ENCODE measurements at regions not wholly inside any gene's neighbourhood (a gene's known extent, or its start where the extent isn't known, plus 50 kb on each side); places are given as distances from the start of the nearest gene placed in this dataset.

DNA sequence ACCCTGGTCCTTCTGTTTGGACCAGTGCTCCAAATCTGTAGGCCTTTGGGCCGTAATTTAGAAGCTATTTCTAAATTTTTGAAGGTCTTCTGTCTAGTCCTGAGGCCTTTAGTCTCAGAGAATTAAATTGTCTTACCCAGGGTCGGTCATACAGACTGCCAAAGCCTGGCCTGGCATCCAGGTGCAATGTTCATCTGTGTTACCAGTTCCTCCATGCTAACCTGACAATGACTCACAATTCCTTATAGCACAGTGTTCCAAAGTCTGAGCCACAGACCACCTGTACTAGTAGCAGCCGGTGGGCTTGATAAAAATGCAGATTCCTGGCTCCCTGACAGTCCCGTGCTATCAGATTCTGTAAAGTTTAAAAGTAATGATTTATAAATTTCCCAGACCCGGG is 77.7 kb upstream of the MAP4K3 start:
- no peak for DNase-seq

DNA sequence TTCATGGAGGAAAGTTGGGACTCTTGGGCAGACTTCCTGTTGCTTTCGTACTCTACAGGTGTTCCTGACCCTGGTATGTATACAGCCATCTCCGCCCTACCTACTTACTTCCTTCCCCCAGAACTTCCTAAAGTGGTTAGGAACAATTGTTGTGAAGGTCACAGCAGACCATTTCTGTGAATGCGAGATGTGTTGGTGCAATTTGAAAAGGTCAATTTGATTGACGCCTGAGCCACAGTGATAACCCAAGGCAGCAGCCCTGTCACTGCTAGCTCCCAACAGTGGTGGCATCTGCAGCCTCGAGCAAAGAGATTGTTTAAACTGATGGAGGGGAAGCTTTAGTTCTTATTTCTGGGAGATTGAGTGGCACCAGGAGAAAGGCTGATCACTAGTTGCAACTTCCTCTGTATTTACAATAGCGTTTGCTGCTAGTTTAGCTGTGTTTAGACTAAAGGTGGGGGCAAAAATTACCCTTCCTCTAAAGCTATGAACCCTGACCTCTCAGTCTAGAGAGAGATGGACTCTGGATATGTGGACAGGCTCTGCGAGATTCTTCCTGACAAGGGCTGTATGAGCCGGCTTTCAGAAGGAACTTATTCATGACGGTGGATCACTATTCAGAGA is 78.3 kb upstream of the MAP4K3 start:
- DNase-seq = no peak

DNA sequence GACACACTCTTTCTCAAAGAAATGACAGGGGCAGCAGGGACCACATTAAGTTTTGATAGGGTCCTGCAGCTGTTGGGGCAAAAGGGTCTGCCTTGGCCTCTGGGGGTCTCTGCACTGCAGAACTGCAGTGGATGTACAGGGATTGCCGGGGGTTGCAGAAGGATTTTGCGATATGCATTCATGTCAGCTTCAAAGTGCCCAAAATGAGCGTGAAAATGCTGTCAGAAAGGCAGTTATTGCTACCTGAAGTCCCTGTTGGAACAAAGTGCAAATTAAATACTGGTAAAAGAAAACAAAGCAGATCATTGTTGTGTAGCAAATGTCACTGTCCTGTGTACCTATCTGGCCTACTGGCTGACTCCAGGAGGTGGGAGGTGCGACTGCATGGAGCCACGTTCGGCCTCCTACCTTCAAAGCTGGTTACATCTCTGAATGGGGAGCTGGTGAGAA is 78.8 kb upstream of the MAP4K3 start:
- no peak for DNase-seq

DNA sequence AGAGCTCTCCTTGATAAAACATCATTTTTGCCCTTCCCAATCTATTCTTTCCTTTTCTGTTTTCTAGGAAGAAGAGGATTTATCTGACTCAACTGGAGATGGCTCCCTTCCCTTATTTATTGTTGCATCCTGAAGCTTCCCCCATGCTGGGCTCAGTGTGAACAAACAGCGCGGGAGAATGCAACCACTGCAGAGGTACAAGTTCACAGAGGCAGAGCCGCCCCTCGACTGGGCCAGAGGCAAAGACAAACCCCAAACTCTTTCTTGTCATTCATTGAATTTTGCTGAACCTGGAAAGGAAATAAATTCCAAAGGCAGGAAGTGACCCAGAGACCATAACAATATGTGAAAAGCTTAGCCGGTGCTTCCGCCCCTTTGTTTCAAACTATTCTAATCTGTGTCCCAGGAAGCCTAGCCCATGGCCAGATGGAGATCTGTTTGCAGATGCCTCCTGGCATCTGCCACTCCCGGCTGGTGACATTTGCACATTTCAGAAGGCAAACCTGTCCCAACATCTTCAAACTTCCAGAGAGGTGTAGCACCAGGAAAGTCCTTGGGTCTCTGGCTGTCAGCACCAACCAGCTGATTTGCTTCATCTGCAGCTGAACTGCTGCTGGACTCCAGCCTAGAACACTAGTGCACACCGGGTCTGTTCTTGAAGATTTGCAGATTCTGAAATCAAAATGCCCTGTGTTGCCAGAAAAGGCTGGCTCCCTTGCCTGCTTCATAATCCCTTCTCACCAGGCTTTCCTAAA is 79.4 kb upstream of the MAP4K3 start:
- DNase-seq = peak; percentile 29

DNA sequence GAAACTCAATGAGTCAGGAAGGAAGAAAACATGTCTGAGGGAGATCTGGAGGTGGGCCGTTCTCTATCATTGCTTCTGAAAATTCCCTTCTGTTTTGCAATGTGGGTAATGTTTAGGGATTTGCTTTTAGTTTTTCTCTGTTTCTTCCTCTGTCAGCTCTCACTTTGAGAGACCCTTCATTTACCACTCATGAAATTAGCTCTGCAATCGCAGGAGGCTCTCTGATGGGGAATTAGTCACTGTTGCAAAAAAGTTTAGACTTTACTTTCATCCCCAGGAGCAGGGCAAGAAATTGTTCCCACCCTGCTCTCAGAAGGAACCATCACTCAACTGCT is 80.0 kb upstream of the MAP4K3 start:
- no peak for DNase-seq

DNA sequence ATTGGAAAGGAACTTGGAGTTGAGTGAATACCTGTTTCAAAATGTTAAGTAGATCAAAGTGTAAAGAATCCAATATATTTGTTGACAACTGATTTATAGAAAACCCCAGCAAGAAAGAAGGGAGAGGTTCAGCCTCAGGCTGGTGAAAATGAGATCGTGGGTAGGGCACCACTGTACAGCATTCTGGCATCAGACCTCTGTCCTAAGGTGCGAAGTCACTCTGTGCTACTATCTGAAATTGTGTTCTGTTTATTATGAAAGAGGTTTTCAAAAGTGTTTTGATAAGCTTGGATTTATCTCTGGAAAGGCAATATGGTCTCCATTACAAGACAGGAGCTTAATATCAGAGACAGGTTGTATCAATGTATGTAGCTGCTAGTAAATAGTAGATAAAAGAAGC is 80.5 kb upstream of the MAP4K3 start:
- no peak for DNase-seq

DNA sequence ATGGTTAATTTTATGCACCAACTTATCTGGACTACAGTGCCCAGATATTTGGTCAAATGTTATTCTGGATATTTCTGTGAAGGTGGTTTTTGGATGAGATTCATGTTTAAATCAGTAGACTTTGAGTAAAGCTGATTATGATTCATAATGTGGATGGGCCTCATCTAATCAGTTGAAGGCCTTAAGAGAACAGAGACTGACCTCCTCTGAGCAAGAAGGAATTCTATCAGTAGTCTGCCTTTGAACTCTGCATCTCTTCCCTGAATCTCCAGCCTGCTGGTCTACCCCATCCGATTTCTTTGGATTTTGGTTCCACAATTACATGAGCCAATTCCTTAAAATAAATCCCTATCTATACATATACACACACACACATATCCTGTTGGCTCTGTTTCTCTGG is 82.8 kb upstream of the MAP4K3 start:
- no peak for DNase-seq

DNA sequence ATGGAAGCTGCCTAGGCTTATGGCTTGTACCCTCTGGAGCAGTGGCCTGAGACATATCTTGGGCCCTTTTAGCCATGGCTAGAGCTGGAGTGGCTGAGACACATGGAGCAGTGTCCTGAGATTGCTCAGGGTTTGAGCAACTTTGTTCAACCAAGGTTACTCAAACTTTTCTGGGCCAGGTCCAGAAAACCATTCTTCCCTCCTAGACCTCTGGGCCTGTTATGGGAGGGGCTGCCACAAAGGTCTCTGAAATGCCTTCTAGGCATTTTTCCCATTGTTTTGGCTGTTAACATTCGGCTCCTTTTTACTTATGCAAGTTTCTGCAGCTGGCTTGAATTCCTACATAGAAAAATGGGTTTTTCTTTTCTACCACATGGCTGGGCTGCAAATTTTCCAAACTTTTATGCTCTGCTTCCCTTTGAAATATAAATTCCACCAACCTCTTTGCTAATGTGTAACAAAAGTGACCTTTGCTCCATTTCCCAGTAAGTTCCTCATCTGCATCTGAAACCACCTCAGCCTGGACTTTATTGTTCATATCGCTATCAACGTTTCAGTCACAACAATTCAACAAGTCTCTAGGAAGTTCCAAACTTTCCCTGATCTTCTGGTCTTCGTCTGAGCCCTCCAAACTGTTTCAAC is 84.9 kb upstream of the MAP4K3 start:
- DNase-seq = no peak

DNA sequence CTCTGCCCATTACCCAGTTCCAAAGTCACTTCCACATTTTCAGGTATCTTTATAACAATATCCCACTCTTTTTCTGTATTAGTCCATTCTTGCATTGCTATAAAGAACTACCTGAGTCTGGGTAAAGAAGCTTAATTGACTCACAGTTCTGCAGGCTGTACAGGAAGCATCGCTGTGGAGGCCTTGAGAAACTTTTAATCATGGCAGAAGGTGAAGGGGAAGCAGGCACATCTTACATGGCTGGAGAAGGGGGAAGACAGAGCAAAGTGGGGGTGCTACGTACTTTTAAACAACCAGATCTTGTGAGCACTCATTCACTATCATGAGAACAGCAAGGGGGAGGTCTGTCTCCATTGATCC is 85.4 kb upstream of the MAP4K3 start:
- no peak for DNase-seq

DNA sequence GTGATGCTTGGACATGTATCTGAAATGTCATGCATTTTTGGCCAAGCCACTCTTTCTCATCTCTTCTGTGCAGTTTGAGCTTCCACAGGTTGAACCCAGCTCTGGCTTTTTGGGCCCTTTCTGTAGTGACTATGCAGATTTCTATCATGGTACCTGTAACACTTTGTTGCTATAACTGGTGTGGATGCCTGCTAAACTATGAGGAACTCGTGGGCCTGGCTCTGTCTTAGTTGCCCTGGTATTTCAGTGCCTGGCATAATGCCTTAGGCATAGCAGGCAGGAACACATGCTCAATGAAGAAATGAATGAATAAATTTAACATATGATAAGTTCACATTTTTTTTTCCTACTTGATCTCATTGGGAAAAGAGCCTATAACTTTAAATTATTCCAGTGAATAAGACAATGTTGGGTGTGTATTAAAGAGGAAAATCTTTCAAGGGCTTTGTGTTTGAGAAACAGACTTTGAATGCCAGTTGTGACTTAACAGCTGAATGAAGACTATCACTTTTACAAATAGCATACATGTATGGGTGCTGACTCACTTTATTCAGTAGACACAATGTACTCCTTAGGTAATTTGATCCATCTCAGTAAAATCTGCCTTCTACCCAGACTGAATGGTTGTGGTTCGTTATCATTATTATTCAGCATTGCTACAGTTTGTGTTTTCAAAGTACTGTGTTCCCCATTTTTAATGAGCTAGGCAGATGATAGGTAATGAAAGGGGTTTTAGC is 86.4 kb upstream of the MAP4K3 start:
- DNase-seq = no peak

DNA sequence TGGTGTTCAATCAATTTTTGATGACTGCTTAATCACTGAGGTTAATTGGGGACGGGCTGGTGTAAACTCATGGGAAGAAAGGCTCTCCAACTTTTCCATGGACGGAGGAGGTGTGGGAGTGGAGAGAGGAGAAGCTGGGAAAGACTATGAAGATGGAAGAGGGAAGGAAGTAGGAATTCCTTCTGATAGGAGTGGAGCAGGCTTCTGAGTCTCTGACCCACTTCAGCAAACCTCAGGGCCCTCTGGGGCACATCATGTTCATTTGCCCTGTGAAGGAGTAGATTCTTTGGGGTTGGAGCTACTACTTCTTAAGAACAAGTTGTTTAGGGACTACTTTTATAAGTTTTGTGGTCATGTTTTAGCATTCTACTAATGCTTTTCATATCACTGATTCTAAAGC is 87.0 kb upstream of the MAP4K3 start:
- no peak for DNase-seq

DNA sequence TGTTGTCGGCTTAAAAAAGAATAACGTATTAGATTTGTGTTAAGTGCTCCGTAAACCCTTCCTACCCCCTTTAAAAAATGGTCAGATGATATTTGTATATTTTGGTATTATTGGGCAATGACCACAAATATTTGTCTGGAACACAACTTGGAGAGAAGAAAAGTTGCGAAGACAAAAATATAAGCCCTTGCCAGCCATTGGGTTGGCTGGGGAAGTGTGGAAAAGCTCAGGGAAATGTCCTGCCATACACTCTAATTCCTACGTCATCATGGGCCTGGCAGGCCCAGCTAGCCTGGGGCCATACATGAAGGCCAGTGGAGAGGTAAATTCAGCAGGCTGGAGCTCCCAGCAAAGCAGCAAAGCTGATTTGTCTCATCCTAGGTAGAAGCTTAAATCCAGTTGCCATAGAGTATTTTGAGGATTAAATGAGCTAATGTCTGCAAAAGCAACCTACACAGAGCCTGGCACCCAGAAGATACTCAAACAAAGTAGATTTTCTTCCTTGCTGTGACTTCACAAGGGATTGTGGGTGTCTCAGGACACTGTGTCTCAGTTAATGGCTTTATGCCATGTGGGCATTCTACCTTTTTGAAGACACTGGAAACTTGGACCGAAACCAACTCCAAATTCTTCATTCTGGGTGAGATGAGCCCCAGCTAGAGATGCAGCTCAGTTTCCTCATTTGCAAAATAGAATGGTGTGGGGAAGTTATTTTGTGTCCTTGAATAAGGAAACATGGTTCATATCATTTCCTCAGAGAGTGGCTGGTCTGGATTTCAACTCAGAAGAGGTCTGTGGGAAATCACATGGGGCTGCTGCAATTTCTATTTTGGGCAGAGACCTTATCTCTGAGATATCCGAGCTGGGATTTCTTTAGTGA is 87.9 kb upstream of the MAP4K3 start:
- DNase-seq = no peak

DNA sequence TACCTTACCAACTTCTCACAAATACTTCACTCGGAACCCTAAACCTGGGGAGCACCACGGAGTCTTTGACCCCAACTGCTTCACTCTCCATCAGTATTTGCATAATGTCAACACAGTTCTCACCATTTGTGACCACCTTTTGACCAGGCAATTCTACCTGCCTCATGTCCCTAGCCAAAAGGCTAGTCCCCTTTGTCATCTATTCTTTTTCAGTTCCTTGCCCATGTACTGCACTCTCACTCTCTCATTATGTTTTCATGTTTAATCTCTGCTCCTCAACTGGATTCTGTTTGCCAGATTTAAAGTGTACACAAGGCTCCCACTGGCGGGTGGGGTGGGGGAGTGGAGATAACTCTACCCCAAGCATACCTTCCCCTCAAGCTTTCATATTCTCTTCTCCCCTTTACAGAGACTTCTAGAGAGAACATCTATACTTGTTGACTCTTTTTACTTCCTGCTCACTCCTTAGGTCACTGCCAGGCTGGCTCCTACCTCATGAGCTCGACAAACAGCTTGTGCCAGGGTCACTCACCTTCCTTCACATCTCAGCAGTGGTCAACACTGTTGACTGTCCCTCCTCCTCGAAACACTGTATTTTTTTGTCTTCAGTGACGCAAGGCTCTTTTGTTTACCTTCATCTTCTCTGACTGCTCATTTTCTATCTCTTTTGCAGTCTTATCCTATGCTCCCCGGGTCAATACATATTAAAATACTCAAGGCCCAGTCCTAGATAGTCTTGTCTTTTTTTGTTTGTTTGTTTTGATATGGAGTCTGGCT is 88.7 kb upstream of the MAP4K3 start:
- no peak for DNase-seq

DNA sequence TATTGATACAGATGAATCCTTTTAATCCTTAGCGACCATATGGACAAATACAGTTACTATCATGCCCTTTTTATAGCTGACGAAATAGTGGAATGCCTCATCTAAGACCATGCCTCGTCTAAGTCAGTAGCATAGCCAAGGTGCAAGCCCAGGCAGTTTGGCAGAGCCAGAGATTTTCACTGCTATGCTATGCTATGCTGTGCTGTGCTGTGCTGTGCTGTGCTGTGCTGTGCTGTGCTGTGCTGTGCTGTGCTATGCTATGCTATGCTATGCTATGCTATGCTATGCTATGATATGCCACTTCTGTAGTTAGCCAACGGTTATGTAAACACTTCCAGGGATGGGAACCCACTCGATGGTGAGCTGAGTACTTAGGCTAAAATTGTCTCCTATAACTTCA is 91.6 kb upstream of the MAP4K3 start:
- DNase-seq = no peak

DNA sequence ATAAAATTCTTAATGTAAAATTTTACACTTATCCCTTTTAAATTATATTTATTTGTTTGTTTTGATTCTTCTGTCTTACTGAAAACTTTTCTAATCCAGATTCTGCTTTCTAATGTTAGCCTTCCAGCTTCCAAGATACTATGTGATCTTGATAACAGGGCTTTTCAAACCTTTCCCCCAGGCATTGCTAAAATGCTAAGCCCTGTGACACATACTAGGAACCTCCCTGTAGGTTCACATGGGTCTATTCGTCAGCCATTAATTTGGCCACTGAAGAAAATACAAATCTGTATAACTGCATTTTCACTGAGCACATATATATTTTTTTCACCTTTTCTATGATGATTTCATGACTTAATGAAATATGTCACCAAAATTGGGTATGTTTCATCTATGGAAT is 92.8 kb upstream of the MAP4K3 start:
- DNase-seq = no peak

DNA sequence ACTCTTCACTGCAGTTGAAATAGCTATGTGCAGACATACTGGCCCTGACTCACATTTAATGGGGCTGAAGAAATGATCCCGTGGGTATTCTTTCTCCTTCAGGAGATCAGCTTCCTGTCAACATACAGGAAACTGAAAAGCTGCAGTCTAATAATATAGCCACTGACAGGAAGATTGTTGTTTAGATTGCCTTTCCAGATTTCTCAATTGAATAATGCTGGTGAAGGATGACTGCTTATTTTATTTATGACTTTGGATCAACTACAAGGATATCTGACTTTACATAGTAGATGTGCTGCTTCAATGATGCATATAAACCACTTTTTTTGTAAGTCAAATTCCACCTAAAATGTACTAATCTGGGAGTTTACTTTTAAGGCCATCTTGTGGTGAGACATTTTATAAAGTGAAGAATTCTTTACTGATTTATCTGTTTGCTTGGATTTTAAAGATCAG is 93.4 kb upstream of the MAP4K3 start:
- DNase-seq = no peak

DNA sequence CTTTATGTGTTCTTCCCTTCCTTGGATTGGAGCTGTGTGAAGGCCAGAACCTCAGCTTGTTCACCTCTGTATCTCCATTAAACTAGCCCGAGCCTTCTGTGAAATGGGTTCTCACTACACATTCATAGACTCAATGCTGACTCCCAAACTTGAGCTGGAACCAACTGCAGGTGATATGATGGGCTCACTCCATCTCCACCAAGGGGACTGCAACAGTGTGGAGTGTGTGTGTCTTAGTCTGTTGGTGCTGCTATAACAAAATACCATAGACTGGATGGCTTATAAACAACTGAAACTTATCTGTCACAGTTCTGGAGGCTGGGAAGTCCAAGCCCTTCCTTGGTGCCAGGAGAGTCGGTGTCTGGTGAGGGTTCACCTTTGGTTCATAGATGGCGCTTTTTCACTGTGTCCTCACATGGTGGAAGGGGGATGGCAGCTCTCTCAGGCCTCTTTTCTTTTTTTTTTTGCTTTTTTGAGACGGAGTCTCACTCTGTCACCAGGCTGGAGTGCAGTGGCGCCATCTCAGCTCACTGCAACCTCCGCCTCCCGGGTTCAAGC is 94.2 kb upstream of the MAP4K3 start:
- DNase-seq = no peak

DNA sequence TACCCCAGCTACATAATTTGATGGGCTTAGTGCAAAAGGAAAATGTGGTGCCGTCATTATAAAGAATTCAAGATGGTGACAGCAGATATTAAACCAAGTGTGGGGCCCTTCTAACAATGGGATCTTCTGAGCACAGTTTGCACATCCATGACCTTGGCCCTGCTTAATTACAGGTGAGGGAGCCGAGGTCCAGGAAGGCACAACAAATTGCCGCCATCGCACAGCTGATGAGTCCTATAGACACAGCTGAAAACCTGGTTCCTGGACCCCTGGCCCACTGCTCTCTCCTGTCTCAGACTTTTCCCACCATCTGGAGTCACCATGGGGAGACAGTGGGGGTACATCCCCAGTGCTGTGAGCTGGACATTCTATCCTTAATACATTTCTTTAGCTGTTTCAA is 95.8 kb upstream of the MAP4K3 start:
- no peak for DNase-seq

DNA sequence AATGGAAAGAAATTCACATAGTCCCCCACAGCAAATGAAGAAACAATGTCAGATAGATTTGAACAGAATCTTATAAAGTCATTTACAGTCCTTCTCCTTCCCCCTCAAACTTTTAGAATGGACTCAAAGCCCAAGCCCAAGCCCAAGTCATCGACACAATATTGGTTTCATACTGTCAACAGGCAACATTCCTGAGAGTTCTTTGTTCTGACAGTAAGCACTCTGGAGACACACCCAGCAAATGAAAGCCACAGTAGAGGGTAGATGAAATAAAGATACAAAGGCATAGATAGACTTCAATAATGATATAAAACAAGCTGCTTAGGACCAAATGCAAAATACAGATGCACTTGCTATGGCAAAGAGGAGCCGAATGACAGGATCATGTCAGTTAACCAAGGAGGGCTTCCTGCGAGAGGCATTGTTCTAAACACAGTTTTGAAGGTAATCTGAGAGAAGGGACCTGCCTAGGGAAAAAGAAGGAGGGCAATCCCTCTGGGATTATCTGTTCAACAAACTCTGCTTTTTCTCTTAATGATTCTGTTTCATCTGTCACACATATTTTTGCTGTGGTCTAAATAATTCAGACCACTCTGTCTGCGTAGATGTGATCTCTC is 97.1 kb upstream of the MAP4K3 start:
- DNase-seq = no peak

DNA sequence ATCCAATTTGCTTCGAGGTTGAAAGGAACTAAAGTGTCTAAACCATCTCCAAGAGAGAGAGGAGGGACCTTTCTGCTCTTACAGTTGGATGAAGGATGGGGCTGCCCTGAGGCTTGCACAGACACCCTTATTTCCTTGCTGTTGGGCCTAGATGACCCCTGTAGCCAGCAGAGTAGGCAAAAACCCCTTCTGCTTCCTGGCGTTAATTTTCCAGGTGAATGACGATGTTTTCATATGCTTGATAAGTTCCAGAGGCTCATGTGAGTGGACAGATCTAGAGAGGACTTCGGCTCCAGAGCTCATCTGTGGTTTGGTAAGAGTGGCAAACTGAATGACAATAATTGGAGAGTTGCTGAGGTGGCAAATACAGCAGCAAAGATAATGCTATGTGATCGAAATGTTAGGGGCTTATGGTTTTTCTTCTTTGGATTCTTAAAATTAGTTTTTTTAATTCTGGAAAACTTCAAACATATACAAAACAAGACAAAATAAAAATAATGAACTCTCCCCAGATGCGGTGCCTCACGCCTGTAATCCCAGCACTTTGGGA is 98.6 kb upstream of the MAP4K3 start:
- DNase-seq = no peak

DNA sequence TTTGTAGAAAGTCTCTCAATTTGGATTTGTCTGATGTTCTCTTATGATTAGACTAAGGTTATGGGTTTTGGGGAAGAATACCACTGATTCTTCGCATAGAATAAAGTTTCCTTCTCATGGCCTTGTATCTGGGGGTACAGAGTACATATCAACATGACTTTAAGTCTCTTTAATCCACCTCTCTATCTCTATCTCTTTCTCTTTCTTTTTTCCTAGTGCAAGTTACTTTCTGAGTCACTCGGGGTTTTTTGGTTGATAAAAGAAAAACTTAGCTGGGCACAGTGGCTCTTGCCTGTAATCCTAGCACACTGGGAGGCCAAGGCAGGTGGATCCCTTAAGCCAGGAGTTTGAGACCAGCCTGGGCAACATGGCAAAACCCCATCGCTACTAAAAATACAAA is 100.1 kb upstream of the MAP4K3 start:
- no peak for DNase-seq
